ENCODE measurements at regions not wholly inside any gene's neighbourhood (a gene's known extent, or its start where the extent isn't known, plus 50 kb on each side); places are given as distances from the start of the nearest gene placed in this dataset.

- Histone ChIP-seq H3K27ac (ENCODE audit: low read length) (no peak overlapping the region), H3K4me3 (ENCODE audit: low read length) (no peak overlapping the region), H3K4me1 (ENCODE audit: insufficient read depth, low read length) (no peaks in the 10 kb centered on the region), H3K27me3 (ENCODE audit: insufficient read depth, low read length) (no peaks in the 10 kb centered on the region), H3K9me3 (ENCODE audit: insufficient read depth, low read depth, low read length) (no peaks in the 10 kb centered on the region), H3K36me3 (ENCODE audit: insufficient read depth, low read depth, low read length) (no peaks in the 10 kb centered on the region), H3K9ac (ENCODE audit: low read depth, low read length) (no peak overlapping the region)
These were observed 568.9 kb downstream of the ANXA1 start for GRCh38 chr9:73720601-73721000.

GRCh38 chr9:73736270-73736669 is 584.6 kb downstream of the ANXA1 start:
- H3K4me3 ChIP-seq (ENCODE audit: low read length) = no peak overlapping the region
- H3K27ac ChIP-seq (ENCODE audit: low read length) = no peak overlapping the region
- H3K9ac ChIP-seq (ENCODE audit: low read depth, low read length) = no peak overlapping the region
- no peaks in the 10 kb centered on the region for H3K4me1 ChIP-seq (ENCODE audit: insufficient read depth, low read length)
- H3K9me3 ChIP-seq (ENCODE audit: insufficient read depth, low read depth, low read length) = no peaks in the 10 kb centered on the region
- H3K36me3 ChIP-seq (ENCODE audit: insufficient read depth, low read depth, low read length) = no peaks in the 10 kb centered on the region
- no peaks in the 10 kb centered on the region for H3K27me3 ChIP-seq (ENCODE audit: insufficient read depth, low read length)

- Histone ChIP-seq H3K9ac (ENCODE audit: low read depth, low read length) (no peak overlapping the region), H3K9me3 (ENCODE audit: insufficient read depth, low read depth, low read length) (no peaks in the 10 kb centered on the region), H3K4me1 (ENCODE audit: insufficient read depth, low read length) (no peaks in the 10 kb centered on the region), H3K4me3 (ENCODE audit: low read length) (no peak overlapping the region), H3K27me3 (ENCODE audit: insufficient read depth, low read length) (no peaks in the 10 kb centered on the region), H3K36me3 (ENCODE audit: insufficient read depth, low read depth, low read length) (no peaks in the 10 kb centered on the region), H3K27ac (ENCODE audit: low read length) (no peak overlapping the region)
These were observed 587.3 kb downstream of the ANXA1 start for GRCh38 chr9:73738741-73739530.

- H3K9ac ChIP-seq (ENCODE audit: low read depth, low read length) = no peak overlapping the region
- H3K27me3 ChIP-seq (ENCODE audit: insufficient read depth, low read length) = no peaks in the 10 kb centered on the region
- no peaks in the 10 kb centered on the region for H3K36me3 ChIP-seq (ENCODE audit: insufficient read depth, low read depth, low read length)
- no peak overlapping the region for H3K27ac ChIP-seq (ENCODE audit: low read length)
- H3K4me3 ChIP-seq (ENCODE audit: low read length) = no peak overlapping the region
- no peaks in the 10 kb centered on the region for H3K9me3 ChIP-seq (ENCODE audit: insufficient read depth, low read depth, low read length)
- H3K4me1 ChIP-seq (ENCODE audit: insufficient read depth, low read length) = no peaks in the 10 kb centered on the region
These were observed 589.7 kb downstream of the ANXA1 start for GRCh38 chr9:73741316-73741715.

- Histone ChIP-seq H3K4me1 (ENCODE audit: insufficient read depth, low read length) (no peaks in the 10 kb centered on the region), H3K4me3 (ENCODE audit: low read length) (no peak overlapping the region), H3K9ac (ENCODE audit: low read depth, low read length) (no peak overlapping the region), H3K9me3 (ENCODE audit: insufficient read depth, low read depth, low read length) (no peaks in the 10 kb centered on the region), H3K27ac (ENCODE audit: low read length) (no peak overlapping the region), H3K36me3 (ENCODE audit: insufficient read depth, low read depth, low read length) (no peaks in the 10 kb centered on the region), H3K27me3 (ENCODE audit: insufficient read depth, low read length) (no peaks in the 10 kb centered on the region)
These were observed 590.7 kb downstream of the ANXA1 start for GRCh38 chr9:73742412-73742811.

- no peak overlapping the region for H3K9ac ChIP-seq (ENCODE audit: low read depth, low read length)
- H3K36me3 ChIP-seq (ENCODE audit: insufficient read depth, low read depth, low read length) = no peaks in the 10 kb centered on the region
- H3K9me3 ChIP-seq (ENCODE audit: insufficient read depth, low read depth, low read length) = no peaks in the 10 kb centered on the region
- H3K4me3 ChIP-seq (ENCODE audit: low read length) = no peak overlapping the region
- no peaks in the 10 kb centered on the region for H3K27me3 ChIP-seq (ENCODE audit: insufficient read depth, low read length)
- H3K27ac ChIP-seq (ENCODE audit: low read length) = no peak overlapping the region
- H3K4me1 ChIP-seq (ENCODE audit: insufficient read depth, low read length) = no peaks in the 10 kb centered on the region
These were observed 592.2 kb downstream of the ANXA1 start for GRCh38 chr9:73743826-73744225.

- Histone ChIP-seq H3K9ac (ENCODE audit: low read depth, low read length) (no peak overlapping the region), H3K36me3 (ENCODE audit: insufficient read depth, low read depth, low read length) (no peaks in the 10 kb centered on the region), H3K4me3 (ENCODE audit: low read length) (no peak overlapping the region), H3K9me3 (ENCODE audit: insufficient read depth, low read depth, low read length) (no peaks in the 10 kb centered on the region), H3K27ac (ENCODE audit: low read length) (no peak overlapping the region), H3K4me1 (ENCODE audit: insufficient read depth, low read length) (no peaks in the 10 kb centered on the region), H3K27me3 (ENCODE audit: insufficient read depth, low read length) (no peaks in the 10 kb centered on the region)
These were observed 593.9 kb downstream of the ANXA1 start for GRCh38 chr9:73745598-73745997.

- Histone ChIP-seq H3K36me3 (ENCODE audit: insufficient read depth, low read depth, low read length) (no peaks in the 10 kb centered on the region), H3K4me1 (ENCODE audit: insufficient read depth, low read length) (no peaks in the 10 kb centered on the region), H3K9ac (ENCODE audit: low read depth, low read length) (no peak overlapping the region), H3K27me3 (ENCODE audit: insufficient read depth, low read length) (no peaks in the 10 kb centered on the region), H3K27ac (ENCODE audit: low read length) (no peak overlapping the region), H3K9me3 (ENCODE audit: insufficient read depth, low read depth, low read length) (no peaks in the 10 kb centered on the region), H3K4me3 (ENCODE audit: low read length) (no peak overlapping the region)
These were observed 601.5 kb downstream of the ANXA1 start for GRCh38 chr9:73753171-73753570.

- no peak overlapping the region for H3K27ac ChIP-seq (ENCODE audit: low read length)
- H3K4me1 ChIP-seq (ENCODE audit: insufficient read depth, low read length) = no peaks in the 10 kb centered on the region
- no peak overlapping the region for H3K4me3 ChIP-seq (ENCODE audit: low read length)
- no peaks in the 10 kb centered on the region for H3K9me3 ChIP-seq (ENCODE audit: insufficient read depth, low read depth, low read length)
- no peak overlapping the region for H3K9ac ChIP-seq (ENCODE audit: low read depth, low read length)
- H3K36me3 ChIP-seq (ENCODE audit: insufficient read depth, low read depth, low read length) = no peaks in the 10 kb centered on the region
- H3K27me3 ChIP-seq (ENCODE audit: insufficient read depth, low read length) = no peaks in the 10 kb centered on the region
These were observed 610.2 kb downstream of the ANXA1 start for GRCh38 chr9:73761905-73762304.

- Histone ChIP-seq H3K36me3 (ENCODE audit: insufficient read depth, low read depth, low read length) (no peaks in the 10 kb centered on the region), H3K4me1 (ENCODE audit: insufficient read depth, low read length) (no peaks in the 10 kb centered on the region), H3K4me3 (ENCODE audit: low read length) (no peak overlapping the region), H3K9ac (ENCODE audit: low read depth, low read length) (no peak overlapping the region), H3K27me3 (ENCODE audit: insufficient read depth, low read length) (no peaks in the 10 kb centered on the region), H3K27ac (ENCODE audit: low read length) (no peak overlapping the region), H3K9me3 (ENCODE audit: insufficient read depth, low read depth, low read length) (no peaks in the 10 kb centered on the region)
These were observed 622.2 kb downstream of the ANXA1 start for GRCh38 chr9:73773896-73774295.

GRCh38 chr9:73775757-73776156 is 624.1 kb downstream of the ANXA1 start:
- no peak overlapping the region for H3K9ac ChIP-seq (ENCODE audit: low read depth, low read length)
- no peaks in the 10 kb centered on the region for H3K9me3 ChIP-seq (ENCODE audit: insufficient read depth, low read depth, low read length)
- no peaks in the 10 kb centered on the region for H3K36me3 ChIP-seq (ENCODE audit: insufficient read depth, low read depth, low read length)
- no peaks in the 10 kb centered on the region for H3K27me3 ChIP-seq (ENCODE audit: insufficient read depth, low read length)
- H3K4me1 ChIP-seq (ENCODE audit: insufficient read depth, low read length) = no peaks in the 10 kb centered on the region
- H3K27ac ChIP-seq (ENCODE audit: low read length) = no peak overlapping the region
- H3K4me3 ChIP-seq (ENCODE audit: low read length) = no peak overlapping the region

- H3K4me1 ChIP-seq (ENCODE audit: insufficient read depth, low read length) = no peaks in the 10 kb centered on the region
- no peak overlapping the region for H3K9ac ChIP-seq (ENCODE audit: low read depth, low read length)
- no peaks in the 10 kb centered on the region for H3K9me3 ChIP-seq (ENCODE audit: insufficient read depth, low read depth, low read length)
- H3K27ac ChIP-seq (ENCODE audit: low read length) = no peak overlapping the region
- H3K27me3 ChIP-seq (ENCODE audit: insufficient read depth, low read length) = no peaks in the 10 kb centered on the region
- no peaks in the 10 kb centered on the region for H3K36me3 ChIP-seq (ENCODE audit: insufficient read depth, low read depth, low read length)
- no peak overlapping the region for H3K4me3 ChIP-seq (ENCODE audit: low read length)
These were observed 629.3 kb downstream of the ANXA1 start for GRCh38 chr9:73780916-73781315.

All from iPS-20b (cell line).